HG02840 (cell line): ENCODE measurements at regions not wholly inside any gene's neighbourhood (a gene's known extent, or its start where the extent isn't known, plus 50 kb on each side); places are given as distances from the start of the nearest gene placed in this dataset.

Experiments
- ATAC-seq: cut with Tn5 transposase; IDR thresholded peaks from one replicate; pipeline ENCODE4 v1.9.1; 2021; ENCODE audit warnings: mild to moderate bottlenecking, moderate library complexity, moderate number of reproducible peaks; ENCODE audit not compliant: unreplicated experiment, low FRiP score

DNA sequence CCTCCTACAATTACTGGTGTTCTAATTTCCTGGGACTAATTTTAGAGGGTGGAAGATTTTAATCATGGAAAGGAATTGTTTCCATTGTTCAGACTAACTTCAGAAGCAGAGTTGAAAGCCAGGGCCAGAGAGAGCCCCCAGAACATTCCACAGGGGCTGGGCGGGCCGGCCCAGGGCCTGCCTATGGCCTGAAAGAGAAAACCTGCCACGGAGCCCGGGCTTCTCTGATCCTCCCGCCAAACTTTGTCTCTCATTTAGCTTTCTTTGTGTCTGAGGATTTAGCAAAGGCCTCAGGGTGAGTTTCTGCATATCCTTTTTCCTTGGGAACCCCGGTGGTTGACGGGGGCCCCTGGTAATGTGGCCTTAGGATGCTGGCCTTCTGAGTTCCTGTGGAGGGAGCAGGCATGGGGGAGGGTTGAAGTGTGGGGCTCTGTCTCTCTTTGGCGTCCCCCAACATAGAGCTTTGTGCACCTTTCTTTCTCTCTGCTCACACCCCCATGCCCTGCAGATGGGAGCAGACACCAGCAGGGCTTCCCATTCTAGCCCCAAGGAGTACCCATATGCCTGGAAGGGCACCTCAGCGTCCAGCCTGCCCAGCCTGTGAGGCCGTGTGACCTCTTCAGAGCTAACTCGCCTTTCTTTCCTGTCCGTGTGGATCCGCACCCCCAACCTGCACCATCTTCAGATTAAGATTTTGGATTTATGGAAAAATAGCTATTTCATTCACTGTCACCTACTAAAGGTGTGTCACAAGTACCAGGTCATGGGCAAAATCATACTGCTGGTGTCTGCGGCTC is 539.5 kb downstream of the FGF9 start:
- ATAC-seq: no peak

DNA sequence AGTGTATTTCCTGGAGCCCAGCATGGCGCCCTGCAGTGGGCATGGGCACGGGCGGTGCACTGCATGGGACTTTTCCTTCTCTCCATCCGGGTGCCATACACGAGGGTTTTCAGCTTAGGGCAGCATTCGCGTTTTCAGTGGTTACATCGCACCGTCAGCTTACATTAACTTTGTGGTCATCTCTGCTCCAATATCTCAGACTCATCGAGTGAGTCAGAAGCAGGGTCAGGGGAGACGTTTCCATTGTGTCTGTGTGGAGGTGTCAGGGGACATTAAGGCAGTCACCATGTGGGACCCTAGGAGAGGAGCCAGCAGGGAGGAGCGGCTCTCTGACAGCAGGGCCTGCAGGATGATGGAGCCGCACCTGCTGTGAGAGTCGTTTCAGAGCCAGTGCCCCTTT is 541.0 kb downstream of the FGF9 start:
- ATAC-seq: no peak

DNA sequence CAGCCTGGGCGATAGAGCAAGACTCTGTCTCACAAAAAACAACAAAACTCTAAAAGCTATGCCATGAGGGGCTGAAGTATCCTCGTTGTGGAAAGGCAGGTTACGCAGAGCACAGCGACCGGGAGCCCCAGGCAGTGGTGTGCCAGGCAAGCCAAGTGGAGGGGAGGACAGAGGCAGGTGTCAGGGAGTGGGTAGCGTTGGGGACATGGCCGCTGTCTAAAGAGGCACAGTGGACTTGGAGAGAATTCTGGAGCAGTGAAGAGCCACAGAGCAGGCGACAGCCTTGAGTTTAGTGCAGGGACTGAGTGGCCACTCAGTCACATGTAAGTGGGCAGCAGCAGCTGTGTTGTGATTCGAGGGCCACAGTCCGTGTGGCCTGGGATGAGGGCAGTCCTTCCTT is 541.7 kb downstream of the FGF9 start:
- ATAC-seq: no peak

DNA sequence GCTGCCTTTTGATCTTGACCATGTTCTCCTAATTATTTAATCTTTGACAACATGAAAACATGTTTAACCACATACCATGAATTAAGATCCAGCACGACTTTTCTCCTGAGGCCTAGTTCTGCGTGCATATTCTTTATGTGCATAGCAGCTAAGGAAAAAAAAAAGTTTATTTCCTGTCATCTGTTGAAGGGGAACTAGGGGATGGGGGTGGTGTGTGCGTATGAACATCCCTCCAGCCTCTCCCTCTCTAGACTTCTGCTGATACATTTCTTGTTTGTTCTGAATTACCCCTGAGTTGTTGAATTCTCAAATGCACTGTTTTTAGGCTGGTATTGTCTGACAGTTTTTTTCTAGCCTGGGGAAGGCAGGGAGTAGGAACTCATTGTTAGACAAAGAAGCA is 543.3 kb downstream of the FGF9 start:
- ATAC-seq: no peak

DNA sequence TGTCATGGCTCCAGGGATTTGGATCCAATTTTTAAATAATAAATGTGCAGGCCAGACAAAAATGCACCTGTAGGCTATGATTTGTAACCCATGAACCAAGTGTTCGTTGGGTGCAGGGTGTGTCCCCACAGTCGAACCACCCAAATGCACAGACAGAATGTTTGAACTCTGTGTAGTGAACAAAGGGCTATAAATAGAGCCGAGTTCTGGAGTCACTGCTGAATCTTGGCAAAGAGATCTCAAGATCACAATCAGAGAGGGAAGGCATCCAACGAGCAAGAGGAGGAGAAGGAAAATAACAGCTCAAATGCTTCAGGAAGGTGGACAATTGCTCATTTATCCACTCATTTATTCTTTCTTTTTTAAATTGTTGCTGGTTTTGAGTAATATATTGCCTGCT is 547.9 kb downstream of the FGF9 start:
- ATAC-seq: no peak

DNA sequence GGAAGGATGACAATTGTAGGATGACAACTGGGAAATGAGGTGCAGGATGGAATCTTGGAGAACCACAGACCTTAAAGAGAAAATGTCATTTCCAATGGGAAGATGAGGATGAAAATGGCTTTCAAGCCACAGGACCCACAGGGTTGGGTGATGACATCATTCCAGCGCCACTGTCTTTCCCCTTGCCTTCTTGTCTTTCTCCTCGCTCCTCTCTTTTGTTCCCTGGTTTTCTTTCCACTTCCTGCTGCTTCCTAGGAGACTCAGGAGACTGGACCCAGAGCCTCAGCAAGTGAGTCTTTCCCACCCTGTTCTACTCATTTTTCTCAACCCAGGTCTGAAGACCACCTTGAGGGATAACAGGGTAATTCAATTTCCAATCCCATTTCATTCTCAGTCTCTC is 548.8 kb downstream of the FGF9 start:
- no peak for ATAC-seq

DNA sequence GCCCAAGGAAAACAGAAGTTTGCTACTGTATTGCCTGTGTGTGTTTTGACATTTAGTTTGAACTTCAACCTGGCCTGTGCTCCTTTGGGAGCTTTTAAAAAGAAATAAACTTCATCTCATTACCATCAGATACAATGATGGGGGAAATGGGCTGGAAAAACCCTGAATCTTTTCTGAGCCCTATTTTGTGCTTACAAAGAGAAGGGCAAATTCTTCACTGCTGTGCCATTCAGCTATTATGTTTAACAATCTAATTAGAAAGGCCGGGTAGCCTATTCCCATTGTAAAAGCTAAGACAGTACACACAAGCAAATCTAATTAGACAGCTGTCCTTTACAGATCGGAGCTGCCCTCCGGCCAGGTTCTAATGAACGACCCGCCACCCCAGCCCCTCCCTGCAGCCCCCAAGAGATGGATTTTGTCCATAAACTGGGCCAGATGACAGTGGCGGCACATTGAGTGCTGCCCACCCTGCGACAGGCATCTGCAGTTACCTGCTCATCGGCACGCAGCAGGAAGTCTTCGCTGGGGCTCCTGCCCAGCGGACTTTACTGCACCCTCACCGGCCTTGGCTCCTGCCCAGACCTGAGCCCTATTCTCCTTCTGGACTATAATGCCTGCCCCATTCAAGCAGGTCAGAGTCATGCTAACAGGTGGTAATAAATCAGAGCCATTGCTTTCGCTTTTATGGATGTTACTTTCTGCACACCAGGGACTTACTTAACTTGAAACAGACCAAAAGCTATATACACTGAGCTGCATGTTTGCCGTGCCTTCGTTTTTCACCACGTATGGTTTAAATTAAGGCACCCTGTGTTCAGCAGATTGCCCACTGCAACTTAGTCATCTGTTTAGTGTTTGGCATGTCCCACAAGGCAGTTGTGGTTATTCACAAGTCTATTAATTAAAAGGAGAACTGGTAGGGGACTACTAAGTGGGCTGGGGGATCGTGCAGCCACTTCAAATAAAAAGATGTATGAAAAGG is 549.6 kb downstream of the FGF9 start:
- ATAC-seq: no peak

DNA sequence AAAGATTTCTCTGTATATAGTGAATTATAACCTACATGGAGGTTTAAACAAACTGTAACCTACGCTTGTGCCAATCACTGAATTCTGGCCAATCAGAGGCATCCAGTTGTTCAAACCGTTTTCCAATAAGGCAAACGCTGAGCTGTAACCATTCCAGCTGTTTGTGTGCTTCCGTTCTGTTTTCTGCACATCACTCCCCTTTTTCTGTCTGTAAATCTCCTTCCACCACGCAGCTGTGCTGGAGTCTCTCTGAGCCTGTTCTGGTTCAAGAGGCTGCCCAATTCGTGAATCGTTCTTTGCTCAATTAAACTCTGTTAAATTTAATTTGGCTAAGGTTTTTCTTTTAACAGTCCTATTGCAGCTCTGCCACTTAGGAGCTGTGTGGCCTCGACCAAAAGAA is 552.5 kb downstream of the FGF9 start:
- no peak for ATAC-seq

DNA sequence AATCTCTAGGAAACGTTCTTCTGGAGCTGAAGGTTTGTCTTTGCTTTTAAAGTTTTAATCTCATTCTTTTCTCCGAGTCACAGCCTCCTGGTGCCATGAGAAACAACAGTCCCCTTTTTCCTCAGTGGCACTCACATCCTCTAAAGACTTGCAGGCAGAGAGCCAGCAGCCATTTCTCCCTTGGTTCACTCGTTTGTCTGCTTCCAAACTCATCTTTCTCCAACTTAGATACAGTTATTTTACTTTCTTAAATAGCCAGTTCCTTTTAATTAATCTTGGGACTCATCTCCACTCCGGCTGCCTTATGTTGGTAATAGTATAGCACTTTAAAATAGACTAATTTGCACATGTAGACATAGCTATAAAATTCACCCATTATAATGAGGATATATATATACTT is 555.2 kb downstream of the FGF9 start:
- ATAC-seq: no peak

DNA sequence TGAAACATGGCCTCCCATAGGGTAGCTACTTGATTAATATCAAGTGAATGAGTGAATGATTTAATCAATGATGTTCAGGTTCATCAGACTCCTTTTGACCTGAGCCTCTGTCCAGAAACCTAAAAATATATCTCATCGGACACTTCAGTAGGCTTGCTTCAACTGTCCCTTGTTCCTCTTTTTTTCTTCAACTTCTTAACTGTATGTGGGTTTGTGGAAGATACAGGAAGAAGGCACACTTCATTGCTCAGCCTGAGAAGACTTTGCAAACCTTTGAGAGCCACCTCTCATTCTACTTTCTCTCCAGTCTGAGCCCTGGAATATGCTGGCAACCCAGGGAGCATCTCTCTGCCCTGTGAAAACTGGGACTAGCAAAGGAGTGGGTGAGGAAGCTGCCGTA is 557.0 kb downstream of the FGF9 start:
- no peak for ATAC-seq

DNA sequence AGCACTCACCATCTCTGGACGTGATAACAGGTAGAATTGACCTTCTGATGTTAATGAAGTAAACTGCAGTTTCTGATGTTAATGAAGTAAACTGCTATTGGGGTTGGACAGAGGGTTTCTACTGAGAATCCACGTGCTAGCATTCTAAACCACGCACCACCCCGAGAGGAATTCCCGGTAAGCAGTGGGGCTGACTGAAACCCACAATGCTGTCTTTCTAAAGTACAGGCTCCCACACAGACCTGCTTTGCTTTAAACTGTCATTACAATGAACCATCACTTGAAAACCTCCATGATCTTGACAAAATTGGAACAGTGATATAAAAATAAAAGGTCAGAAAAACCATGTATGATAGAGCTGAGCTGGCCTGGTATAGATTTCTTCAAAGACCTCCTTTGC is 559.0 kb downstream of the FGF9 start:
- ATAC-seq: no peak

DNA sequence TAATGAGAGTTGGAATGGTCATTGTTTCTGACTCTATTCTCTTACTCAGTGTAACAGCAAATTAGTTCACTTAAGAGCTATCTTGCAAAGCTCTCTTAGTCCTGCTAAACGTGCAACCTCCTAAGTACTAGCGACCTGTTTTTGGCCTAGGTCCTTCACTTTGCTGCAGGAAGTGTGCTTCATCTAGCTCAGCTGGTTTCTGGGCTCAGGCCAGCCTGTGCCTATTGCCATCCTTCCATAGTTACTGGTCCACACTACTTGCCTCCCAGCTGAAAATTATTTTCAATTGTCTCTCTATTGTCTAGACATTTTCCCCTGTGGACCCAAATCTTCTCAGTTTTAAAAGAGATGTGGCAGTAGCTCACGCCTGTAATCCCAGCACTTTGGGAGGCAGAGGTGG is 561.3 kb downstream of the FGF9 start:
- no peak for ATAC-seq

DNA sequence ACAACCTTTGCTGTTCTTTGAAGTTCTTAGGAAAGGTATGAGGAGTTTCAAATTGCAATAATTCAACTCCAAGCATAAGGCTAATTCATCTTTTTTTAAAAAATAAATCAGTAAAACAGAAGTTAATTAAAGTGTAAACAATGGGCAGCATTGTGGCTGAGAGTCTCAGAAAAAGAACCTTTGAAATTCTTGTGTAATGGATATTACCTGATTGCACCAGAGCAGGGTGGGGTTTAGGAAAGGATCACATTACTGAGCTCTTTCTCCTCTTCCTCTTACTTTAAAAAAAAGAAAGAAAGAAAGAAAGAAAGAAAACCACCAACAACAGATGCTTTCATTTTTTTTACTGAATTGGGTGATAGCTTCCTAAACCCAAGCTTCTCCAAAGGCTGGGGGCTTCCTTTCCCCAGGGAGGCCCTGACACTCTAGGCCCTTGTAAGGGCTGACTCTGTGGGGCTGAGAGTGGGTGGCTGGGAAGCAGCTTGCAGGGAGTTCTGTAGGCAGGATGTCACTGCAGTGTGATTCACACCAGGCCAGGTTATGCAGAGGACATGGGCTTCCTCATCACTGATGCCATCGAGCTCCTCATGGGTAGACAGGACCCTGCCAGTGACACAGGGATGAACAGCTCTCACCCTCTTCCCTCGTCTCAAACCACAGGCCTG is 564.5 kb downstream of the FGF9 start:
- no peak for ATAC-seq

DNA sequence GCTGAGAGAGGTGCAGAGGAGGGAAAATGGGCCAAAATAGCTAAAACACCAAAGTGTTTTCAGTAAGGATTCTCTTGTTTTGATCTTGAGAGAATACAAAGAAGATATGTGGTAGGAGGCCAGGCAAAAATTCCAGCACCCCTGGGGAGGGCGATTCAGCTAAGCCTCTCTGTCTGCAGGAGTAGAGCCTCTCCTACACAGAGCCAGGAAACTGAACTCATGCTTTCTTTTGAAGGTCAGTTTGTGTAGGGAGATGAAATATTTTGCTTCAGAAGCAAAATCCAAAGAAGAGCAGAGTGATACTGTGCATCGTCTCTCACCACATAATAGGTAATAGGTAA is 565.0 kb downstream of the FGF9 start:
- no peak for ATAC-seq

DNA sequence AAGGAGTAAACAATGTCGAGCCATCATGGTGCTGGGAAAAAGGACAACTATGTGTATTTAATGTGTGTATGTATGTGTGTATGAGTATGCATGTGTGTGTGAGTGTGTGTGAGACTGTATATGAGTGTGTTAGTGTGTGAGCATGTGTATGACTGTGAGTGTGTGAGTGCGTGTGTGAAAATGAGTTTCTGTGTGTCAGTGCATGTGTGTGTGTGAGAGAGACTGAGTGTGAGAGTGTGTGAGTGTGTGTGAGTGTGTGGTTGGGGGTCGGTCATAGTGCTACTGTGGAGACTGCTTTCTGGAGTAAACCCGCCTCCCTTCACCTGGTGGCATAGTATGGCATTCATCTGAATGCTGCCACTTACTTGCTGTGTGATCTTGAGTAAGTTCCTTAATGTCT is 567.4 kb downstream of the FGF9 start:
- no peak for ATAC-seq

DNA sequence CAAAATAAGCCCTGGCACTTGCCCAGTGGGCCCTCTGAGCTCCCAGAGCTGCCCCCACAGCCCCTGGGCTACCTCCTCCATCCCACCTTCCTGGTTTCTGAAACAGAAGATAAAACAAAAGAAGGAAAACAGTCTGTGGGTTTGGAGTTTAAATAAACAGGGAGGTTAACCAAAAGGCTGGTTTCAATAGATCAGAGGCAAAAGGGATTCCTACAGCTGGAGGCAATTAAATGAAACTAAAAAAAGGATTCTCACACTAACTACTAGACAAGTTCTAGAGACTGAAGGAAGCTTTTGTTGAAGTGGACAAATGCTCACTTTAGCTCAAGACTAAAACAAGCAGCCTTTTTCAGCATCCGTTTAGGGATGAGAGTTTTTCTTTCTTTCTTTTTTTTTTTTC is 569.8 kb downstream of the FGF9 start:
- no peak for ATAC-seq

DNA sequence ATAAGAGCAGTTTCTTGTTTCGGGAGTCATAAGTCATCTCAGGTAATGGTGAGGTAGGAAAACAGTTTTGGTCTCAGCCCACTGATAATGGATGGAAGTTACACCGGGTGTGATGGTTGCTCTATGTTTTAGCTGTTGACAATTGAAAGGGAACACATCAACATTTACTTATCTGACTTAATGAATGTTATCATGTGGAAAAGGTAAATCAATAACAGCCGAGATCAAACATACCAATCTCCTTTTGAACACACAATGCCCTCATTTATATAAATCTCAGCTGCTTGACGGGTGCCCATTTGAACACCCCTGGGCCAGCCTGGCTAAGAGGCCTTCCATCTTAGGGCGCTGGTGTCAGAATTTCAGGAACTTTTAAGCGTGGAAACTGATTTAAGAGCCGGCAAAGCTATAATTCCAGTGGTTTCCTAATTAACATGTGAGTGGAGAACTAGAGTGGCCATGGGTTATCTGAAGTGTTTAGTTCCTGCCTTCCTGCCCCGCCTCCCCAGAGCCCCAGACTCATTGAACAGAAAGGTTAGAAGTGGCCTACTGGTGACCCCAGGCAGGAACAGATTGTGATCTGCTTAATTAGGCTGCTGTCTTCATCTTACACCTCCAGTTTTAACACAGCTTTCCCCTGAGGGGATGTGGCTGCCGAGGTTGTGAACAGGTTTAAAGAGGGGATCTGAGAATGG is 572.7 kb downstream of the FGF9 start:
- ATAC-seq: no peak

DNA sequence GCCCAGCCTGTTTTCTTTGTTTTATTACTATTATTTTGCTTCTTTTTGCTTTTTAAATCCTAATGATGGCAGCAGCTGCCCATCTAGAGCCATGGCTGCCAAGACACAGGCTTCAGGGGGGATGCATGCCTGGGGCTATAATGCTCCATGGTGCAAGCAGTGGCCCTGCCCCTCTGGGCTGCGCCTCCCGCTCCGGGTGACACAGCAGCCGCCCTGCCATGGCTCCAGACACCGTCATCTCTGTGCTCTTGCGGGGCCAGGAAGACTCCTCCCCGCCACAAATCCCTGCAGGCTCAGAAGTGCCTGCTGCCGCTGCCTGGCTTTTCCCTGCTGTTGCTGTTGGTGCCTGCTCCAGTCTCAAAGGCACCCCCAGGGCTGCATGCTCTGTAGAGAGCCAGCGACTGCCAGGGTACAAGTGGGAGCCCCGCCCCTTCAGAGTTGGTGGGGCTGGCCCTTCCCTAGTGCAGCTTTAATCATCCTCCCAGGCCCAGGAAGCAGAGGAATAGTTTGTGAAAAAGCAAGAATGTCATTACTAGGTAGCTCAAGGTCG is 581.5 kb downstream of the FGF9 start:
- ATAC-seq: no peak

DNA sequence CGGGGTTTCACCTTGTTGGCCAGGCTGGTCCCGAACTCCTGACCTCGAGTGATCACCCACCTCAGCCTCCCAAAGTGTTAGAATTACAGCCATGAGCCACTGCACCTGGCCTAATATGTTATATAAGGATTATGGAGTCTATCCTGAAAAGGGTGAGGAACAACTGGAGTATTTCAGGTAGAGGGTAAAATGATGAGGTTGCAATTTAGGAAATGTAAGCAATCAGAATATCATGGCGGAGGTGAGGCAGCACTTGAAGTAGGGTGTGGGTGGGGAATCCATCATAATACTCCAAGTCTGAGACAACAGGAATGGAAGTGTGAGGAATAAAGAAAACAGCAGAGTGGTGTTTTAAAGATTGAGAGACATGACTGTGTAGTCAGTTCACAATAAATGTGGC is 582.2 kb downstream of the FGF9 start:
- no peak for ATAC-seq

DNA sequence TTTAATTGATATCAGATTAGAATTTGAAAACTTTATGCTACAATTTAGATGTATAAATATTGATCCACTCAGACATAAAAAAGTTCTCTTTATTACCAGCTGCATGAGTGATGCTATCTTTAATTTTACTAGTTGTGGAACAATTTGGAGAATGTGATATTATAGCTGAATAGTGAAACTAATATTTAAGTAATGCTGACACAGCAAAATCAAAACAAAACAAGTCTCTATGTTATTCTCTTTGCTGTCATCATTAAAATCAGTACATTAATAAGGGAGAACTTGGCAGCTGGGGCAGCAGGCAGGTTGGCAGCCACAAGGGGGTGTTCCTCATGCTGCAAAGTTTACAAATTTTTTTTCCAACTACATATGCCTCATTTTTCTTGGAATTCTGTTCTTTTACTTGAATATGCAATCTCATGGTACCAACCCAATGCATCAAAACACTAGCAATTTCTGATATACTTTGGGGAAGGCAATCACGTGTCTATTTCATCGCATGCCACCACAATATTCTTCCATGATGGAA is 585.3 kb downstream of the FGF9 start:
- no peak for ATAC-seq
